ENCODE measurements at regions not wholly inside any gene's neighbourhood (a gene's known extent, or its start where the extent isn't known, plus 50 kb on each side); places are given as distances from the start of the nearest gene placed in this dataset.

DNA sequence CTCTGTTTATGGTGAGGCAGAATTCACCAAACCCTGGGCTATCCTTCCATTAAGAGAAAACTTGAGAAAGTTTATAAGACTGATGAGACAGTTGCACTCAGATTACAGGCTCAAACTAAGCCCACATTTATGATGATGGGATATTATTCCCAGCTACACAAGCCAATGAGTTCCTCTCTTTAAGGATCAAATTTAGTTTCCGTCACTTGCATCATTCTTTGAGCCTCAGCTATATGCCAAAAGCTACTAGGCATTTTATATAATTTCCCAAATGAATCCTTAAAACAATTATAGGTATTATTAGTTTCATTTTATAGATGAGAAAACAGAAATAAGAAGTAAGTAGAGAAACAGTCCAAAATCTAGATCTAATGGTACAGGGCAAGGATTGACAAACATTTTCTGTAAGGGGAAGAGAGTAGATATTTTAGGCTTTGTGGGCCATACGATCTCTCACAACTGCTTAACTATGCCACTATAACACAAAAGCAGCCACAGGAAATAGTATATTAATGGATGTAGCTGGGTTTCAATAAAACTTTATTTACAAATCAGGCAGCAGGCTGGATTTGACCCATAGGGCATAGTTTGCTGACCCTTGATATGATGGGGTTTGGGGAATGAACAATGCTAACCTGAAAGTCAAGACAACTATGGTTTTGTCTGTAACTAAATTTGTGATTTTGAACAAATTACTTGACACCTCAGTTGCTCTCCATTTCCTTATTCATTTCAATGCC is 91.8 kb upstream of the PLXNC1 start:
- Histone ChIP-seq H3K27ac (no peak overlapping the region), H3K4me3 (no peak overlapping the region)

DNA sequence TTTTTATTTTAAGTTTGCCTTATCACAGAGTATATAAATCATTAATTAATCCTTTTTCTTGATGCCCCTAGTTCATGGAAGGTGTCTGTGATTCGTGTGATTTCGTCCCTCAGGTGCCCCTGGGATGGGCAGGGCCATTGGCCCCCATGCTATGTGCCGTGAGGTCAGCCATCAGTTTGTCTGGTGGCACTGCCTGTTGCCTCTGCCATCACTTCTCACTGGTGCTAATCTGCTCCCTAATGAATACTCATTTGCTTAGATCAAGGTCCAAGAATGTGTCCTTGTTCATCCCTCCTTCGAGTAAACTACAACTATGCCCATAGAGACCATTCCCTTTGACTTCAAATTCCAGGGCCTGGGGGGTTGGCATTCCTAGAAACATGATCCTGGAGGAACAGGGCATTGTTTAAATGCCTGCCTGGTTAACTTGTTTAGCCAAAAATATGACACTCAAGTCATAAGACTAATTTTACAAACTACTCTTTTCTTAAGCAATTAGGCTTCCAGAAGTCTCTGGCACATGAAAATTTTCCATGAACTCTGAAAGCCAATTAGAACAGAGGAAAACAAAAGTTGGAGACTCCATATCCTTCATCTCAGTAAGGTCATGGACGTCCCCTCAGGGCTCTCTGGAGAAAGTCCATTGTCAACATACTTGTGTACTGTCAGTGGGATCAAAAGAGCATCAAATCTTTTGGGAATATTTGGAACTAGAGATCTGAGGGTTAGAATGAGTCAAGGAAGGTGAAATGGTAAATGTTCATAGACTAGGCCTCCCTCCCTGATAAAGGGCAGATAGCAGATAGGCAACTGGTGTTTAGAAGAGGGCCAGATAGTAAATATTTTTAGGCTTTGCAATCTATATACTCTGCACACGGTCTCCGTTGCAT is 90.9 kb upstream of the PLXNC1 start:
- Histone ChIP-seq H3K4me3 (no peak overlapping the region), H3K27ac (no peak overlapping the region)

DNA sequence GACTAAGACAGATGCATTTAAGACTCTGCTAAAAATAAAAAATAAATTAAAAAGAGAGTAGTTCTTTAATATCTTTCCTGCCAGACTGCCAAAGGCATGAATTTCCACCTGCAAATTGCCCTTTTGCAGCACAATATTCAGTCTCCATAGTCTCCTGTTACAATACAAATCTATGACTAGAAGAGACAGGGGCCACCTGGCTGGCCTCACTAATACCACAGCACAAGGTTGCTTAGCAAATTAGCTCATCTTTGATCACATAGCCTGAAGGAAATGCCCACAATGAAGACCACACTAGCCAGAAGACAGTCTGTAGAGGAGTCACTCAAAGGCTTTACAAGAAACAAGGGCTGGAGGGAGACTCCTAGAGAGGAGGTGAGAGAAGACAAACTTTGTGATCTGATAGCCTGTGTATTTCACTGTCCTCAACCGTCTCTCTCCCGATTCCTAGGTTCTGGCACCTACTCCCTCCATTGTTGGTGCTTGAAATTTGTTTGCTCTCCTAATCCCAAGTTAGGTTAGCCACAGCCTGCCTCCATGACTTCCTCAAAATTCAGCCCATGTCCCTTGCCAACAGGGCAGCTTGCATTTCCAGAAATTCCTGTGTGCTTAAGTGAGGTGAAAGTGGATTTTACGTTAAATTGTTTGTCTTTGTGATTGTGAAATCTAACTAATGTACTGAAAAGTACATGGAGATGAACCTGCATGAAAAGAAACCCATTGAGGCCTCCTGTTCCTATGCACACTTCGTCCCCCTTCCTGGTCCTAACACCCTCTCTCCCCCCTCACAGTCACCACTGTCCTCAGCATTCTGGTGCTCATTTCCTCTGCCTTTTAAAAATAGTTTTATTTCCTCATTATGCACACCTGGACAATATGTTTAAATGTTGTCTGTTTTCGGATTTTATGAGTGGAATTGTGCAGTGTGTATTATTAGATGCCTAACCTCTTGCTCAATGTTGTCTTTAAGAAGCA is 88.7 kb upstream of the PLXNC1 start:
- H3K27ac ChIP-seq: no peak overlapping the region
- H3K4me3 ChIP-seq: no peak overlapping the region

DNA sequence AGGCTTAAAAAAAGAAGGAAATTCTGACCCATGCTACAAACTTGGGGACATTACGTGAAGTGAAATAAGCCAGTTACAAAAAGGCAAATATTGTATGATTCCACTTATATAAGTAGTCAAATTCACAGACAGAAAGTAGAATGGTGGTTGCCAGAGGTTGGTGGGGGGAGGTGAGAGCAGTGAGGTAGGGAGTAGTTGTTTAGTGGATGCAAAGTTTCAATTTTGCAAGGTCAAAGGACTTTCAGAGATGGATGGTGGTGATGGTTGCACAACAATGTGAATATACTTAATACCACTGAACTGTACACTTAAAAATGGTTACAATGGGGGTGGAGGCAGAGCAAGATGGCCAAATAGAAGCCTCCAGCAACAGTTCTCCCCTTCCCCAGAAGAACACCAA is 86.2 kb upstream of the PLXNC1 start:
- H3K27ac ChIP-seq: no peak overlapping the region
- no peak overlapping the region for H3K4me3 ChIP-seq

DNA sequence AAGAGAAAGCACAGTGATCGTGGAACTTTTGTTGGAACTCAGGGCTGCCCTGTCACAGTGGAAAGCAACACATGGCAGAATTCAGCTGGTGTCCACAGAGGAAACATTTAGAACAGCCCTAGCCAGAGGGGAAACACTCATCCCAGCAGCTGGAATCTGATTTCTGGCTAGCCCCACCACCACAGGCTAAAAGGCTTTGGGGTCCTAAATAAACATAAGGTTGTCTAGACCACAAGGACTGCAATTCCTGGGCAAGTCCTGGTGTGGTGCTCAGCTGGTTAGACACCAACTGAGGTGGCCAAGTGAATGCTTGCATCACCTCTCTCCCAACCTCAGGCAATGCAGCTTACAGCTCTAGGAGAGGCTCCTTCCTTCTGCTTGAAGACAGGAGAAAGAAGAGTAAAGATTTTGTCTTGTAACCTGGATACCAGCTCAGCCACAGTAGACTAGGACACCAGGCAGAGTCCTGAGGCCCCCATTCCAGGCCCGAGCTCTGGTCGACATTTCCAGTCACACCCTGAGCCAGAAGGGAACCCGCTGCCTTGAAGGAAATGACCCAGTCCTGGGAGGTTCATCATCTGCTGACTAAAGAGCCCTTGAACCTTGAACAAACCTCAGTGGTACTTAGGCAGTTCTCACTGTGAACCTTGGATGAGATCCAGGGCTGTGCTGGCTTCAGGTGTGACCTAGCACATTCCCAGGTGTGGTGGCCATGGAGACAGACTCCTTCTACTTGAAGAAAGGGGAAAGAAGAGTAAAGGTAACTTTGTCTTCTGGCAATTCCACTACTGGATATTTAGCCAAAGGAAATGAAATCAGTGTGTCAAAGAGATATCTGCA is 85.4 kb upstream of the PLXNC1 start:
- Histone ChIP-seq H3K4me3 (no peak overlapping the region), H3K27ac (no peak overlapping the region)

DNA sequence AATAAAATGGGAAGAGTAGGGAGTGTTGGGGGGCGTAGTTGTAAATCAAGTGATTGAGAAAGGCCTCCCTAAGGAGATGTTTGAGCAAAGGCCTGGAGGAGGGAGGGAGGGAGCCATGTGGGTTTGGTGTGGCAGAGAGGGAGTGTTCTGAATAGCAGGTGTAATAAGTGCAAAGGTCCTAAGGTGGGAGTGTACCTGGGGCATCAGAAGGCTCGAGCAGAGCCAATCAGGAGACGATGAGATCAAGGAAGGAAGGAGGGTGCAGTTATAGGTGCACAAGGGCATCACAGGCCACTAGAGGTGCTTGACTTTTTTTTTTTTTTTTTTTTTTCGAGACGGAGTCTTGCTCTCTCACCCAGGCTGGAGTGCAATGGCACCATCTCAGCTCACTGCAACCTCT is 77.9 kb upstream of the PLXNC1 start:
- H3K27ac ChIP-seq: no peak overlapping the region

DNA sequence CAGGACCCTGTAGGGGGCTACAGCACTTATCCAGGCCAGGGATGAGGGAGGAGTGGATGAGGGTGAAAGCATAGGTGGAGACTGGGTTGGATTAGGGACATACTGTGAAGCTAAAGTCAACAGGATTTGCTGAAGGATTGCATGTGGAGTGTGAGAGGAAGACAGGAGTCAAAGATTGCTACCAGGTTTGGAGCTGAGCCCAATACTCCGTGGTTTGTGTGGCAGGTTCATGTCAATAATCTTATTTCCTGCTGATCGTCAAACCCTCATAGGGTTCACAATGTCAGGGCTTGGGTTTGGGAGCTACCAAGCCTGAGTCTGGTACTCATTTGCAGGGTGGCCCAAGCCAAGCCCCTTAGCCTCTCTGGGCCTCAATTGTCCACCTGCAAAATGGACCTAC is 77.1 kb upstream of the PLXNC1 start:
- H3K4me3 ChIP-seq: no peak overlapping the region
- no peak overlapping the region for H3K27ac ChIP-seq

More for the DNA sequence above, 77.9 kb upstream of the PLXNC1 start:
- H3K4me3 ChIP-seq: no peak overlapping the region

DNA sequence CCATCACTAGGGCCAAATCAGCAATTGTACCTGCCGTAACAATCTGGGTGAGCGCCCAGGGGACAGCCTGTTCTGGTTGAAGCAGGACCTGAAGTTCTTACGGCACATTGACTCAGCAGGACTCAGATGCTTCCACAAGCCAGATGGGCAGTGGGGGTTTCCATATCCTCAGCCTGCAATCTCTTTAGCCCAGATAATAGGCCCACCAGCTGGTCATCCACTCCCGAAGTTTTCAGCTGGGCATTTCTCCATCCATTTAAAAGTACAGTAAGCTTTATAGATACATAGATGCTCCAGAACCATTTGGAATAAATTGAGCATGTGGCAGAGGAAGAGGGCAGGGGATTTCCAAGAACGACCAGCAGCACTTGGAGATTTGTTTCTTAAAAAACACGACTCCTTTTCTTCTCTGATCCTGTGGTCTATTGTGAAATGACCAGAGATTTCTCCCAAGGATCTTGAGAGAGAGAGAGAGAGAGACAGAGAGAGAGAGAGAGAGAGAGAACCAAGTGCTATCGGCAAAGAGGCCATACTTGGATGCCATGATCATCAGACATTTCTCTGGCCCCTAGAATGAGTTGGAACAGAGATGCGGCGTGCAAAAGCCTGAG is 74.8 kb upstream of the PLXNC1 start:
- H3K27ac ChIP-seq: peak overlapping the region in 8 of 21 experiments; percentile 0 to 64 (median 42)
- no peak overlapping the region for H3K4me3 ChIP-seq

DNA sequence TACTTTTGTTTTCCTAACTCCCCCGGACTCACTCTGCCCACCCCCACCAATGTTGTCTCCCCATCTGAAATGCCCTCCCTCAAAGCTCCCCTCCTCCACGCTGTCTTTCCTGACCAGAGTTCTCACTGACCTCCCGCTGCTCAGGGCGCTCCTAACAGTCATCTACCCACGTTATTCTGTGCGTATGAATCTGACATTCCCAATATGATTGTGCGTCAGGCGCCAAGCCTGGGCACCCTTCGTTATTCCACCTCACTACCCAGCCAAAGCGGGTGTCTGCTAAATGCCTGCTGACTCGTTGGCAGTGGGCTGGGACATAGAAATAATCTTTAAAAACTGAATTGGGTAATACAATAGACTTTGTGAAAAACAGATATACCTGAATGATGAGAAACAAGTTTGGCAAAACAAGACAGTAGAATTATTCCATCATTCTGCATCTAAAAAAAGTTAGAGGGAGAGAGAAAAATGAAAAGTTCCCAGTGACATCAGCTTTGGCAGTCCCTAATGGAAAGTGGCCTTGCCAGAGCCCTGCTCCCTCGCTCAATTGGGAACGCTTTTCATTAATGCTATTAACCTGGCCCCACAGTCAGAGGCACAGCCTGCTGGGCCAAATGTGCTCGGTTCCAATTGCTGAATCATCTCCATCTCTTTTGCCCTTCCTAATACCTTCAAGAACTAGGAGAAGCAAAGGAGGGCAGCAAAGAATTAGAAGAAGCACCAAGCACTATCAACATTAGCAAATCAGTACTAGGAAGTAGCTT is 74.0 kb upstream of the PLXNC1 start:
- Histone ChIP-seq H3K27ac (peak overlapping the region in 15 of 21 experiments; percentile 1 to 64 (median 38)), H3K4me3 (no peak overlapping the region)

DNA sequence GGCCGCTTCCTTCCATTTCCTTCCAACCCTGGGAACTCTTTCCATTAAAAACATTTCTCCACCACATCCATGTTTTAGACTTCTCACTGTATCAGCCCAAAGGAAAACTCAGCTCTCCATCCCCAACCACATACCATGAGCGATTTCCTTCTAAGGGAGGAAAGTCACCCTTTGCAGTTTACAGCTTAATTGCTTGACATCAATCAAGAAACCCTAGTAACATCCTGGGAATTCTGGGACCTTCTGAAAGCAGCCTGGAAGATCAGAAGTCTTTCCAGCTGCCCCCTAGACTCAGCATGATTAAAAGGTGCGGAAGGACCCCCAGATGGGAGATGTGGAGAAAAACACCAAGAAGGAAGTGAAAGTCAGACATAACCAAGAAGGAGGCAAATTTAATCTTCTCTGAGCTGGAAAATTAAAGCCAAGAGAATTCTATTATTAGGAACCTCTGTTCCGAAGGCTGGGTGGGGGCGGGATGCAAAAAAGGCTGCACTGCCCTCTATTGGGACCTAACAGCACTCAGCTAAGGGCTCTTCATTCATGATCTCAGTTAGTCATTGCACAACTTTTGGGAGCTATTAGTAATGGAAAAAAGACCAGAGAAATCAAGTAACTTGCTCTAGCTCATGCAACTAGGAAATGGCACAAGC is 73.3 kb upstream of the PLXNC1 start:
- H3K27ac ChIP-seq: peak overlapping the region in 16 of 21 experiments; percentile 1 to 65 (median 43)
- H3K4me3 ChIP-seq: no peak overlapping the region

DNA sequence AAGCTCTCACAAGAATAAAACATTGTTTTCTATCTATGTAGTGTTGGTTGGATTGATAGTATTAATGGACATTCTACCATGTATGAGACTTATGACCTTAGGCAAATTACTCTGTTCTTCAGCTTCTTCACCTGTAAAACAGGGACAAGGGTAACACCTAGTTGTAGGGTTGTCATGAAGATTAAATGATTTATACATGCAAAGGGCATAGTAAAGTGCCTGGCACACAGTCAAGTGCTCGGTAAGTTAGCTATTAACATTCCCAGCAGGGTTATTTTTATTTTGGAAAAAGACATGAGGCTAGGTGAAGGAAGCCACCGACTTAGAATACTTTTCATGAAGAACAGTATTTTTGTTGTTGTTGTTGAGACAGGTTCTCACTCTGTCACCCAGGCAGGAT is 71.2 kb upstream of the PLXNC1 start:
- H3K4me3 ChIP-seq: no peak overlapping the region
- no peak overlapping the region for H3K27ac ChIP-seq

DNA sequence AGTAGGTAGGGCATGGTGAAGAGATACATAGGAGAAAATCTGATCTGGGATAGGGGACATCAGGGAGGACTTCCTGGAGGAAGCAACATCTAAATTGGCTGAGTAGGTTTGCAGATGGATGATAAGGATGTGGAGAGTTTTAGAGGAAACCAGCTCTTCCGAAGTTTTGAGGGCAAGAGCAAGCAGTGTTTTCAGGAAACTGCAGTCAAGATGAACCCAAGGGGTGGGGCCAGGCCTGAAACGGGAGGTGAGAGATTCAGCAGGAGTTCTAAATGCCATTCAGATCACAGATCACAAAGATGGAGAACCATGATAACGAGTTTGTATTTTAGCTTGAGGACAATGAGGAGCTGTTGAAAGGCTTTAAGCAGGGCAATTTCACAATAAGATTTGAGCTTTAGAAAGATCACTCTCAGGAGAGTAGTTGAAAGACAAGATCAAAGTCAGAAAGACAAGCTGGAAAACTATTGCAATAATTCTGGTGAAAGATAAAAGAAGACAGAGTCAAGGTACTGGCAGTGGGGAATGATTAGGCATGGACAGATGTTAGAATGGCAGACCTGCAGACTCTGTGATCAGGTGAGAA is 70.1 kb upstream of the PLXNC1 start:
- Histone ChIP-seq H3K27ac (no peak overlapping the region), H3K4me3 (no peak overlapping the region)

DNA sequence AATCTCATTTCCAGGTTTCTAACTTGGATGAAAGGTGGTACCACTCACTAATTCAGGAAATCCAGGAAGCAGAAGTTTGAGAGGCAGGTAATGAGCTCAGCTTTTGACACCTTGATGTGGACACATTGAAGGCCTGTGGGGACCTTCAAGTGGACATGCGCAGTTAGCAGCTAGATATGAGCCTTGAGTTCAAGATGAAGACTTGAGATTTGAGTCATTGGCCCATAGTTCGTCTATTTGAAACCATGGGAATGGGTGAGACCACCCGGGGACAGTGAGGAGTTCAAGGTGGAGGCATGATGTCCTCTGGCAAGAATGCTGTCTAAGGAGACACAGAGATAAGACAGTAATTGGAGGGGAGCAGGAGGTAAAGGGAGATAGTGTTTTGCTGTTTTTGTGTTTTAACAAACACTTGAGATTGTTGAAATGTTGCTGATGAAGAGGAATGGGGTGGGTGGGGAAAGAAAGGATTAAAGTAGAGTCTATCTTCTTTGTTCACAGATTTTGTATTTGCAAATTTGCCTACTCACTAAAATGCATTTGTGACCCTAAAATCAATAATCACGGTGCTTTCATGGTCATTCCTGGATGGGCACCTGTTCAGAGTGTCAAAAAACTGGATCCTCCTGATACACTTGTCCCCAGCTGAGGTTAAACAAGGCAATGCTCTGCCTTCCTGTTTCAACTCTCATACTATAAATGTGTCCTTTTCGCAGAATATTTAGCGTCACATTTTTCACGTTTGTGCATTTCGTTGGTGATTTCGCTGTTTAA is 69.5 kb upstream of the PLXNC1 start:
- H3K4me3 ChIP-seq: no peak overlapping the region
- no peak overlapping the region for H3K27ac ChIP-seq

DNA sequence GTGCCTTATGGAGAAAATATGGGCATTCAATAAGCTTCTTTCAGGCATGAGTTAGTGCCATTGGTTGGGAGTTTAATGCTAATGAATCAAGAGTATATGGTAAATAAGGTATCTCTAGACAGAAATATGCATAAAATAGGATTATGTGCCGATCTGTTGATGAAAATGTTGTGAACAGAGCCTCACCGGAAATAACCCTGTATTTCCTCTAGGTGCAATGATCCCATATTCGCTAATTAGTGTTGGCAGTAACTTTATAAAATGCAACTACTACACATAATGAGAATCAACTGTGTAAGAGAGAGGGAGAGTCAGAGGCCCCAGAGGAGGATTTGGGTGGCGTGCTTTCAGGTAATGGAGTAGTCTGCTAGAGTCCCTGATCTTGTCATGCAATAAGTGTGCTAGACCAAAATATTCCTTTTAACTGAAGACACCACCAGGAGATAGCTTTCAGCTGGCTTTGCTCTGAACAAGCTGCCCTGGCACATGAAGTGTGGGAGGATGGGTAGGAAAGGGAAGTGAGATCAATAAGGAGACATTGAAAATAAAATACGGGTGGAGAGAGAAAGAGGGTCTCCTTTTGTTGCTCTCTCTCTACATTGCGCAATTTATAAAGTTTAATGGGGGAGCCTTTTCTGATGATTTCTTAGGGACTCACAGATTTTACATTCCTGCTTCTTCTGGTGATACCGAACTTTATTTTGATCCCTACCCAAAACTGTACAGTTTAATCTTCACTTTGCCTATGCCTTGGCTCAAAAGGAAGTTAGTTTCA is 68.6 kb upstream of the PLXNC1 start:
- H3K27ac ChIP-seq: no peak overlapping the region
- no peak overlapping the region for H3K4me3 ChIP-seq

DNA sequence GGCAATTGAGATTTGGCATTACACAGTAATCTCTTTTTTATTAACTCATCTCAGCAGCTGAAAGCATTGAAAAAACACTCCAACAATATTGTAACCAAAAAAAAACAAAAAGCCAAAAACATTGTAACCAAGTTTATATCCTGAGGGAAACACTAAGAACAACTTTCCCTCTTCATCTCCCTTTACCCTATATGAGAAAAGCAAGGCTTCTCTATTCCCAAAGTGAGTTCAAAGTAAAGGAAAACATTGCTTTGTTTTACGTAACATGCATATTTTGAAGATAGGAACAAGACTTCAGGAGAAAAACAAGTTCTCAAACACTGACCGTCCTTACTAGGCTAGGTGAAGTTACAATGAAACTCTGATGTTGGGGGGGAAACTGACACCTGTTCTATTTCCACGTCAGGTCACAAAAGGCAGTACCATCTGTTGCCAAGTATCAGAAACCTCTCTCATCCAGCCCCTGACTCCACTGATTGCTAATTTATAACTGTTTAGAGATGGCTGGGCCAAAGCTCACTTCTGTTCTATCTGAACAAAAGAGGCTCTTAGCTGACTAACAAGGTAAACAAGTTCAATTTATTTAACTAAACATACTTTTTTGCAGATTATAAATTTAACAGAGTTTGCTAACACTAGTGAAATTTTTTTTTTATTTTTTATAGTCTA is 67.9 kb upstream of the PLXNC1 start:
- Histone ChIP-seq H3K27ac (no peak overlapping the region), H3K4me3 (no peak overlapping the region)

Measured in skin epidermis (tissue), 12 donors.